Activated CD8-positive, alpha-beta memory T cell treated with anti-CD3 and anti-CD28 coated beads for 24 hours (primary cell): ENCODE measurements at regions not wholly inside any gene's neighbourhood (a gene's known extent, or its start where the extent isn't known, plus 50 kb on each side); places are given as distances from the start of the nearest gene placed in this dataset.

ENCODE experiments used
- DNase-seq: peaks from one replicate; pipeline ENCODE4 v3.0.0-alpha.2; 2020

DNA sequence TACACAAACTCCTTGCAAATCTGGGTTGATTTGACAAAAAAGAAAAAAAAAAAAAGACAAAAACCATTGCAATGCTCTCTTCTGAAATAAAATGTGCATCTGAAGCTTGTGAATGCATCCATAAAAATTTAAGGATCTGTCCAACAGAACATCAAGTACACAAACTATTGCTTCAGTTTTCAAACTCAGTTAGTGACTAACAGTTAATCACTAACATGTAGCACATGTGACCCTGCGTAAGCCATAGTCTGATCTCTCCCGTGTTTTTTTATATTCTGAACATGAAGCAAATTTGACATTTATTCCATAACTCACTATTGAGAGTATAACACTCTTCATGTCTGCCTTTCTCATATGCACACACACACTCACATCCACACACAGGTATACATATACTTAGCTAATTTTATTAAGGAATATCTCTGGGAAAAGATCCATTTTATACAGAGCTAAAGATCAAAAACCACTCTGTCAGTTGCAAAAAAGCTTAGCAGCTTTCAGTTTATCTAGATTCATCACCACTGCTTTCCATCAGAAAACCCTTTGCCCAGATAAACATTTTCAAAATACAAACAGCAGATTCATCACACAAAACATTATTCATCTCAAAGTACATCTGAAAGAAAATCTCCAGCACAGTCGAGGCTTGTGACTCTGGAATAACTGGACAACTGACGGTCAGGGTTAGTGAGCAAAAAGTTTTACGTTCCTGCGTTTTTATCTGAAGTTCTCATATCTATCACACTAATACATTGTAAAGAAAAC is 1000.4 kb upstream of the ACVR2A start:
- DNase-seq = no peak

DNA sequence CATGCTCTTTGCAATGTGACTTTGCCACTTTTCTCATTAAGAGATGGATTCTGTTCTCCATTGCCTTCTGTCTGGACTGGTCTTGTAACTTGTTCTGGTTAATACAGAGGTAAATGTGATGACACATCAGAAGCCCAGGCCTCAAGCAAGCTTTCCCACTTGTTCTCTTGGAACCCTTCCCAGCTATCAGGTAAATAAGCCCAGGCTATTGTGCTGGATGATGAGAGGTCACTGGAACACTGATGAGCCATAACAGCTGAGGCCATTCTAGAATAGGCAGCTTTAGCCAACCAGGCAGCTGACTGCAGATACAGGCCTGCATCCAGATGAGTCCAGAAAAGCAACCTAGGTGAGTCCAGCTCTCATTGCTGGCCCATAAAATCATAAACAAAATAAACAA is 1007.0 kb upstream of the ACVR2A start:
- no peak for DNase-seq

DNA sequence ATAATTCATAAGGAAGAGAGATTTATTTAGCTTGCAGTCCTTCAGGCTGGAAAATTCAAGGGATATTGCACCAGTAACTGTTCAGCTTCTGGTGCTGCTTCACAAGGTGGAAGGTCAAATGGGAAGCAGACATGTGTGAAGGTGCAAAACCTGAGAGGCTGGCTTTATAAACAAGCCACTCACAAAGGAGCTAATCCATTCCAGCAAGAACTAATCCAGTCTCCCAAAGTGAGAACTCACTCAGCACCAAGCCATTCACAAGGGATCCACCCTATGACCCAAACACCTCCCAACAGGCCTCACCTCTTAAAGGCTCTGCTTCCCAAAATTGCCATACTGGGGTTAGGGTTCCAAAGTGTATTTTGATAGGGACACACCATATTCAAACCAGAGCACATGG is 1018.4 kb upstream of the ACVR2A start:
- DNase-seq = no peak

DNA sequence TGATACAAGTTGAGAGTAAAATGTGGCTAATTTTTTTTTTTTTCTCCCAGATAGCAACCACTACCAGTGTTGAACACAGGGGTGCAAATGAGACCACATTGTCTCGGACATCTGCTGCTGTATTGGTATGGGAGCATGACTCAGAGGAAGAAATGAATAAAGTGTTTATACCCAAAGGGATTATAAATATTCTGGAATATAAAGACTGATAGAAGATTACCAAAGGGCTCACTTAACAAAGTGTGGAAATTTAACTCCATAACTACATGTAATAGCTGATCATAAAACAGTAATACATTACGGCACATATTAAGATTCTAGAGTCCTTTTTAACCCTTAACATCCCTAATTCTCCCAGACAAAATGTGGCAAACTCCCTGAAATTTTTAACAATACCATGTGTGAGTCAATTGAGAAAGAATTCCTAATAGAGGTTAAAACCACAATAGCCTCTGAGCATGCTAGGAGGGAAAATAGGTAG is 1023.0 kb upstream of the ACVR2A start:
- DNase-seq = no peak

DNA sequence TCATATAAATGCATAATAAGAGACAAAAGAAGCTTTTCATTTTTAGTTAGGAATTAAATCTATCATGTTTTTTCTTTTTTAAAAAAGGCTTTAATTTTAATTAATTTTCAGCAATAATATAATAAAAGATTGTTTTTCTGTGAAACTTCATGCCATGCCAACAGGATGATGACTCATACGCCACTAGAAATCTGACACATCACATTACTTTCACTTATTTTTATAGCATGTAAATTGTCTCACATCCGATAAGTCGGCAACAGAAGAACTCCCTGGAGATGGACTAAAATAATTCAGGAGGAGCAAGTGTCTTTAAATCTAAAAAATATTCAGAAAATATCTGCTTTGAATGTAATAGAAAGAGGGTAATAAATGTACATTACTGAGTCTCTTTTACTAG is 1024.2 kb upstream of the ACVR2A start:
- DNase-seq = no peak

DNA sequence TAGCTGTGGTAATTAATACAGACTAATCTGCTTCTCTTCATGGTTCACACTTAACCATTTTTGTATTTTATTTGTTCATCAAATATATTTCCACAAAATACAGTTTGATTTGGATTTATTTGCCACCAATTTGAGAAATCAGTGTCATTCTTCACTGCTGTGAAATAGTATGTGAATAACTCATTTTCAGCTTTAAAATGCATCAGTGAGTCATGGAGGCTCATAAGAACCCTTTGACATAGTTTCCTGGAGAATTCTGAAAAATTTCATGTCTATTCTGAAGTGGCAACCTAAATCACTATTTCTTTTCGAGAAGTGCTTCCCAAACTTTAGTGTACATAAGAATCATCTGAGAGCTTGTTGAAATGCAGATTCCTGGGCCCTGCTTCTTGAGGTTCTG is 1026.7 kb upstream of the ACVR2A start:
- no peak for DNase-seq

DNA sequence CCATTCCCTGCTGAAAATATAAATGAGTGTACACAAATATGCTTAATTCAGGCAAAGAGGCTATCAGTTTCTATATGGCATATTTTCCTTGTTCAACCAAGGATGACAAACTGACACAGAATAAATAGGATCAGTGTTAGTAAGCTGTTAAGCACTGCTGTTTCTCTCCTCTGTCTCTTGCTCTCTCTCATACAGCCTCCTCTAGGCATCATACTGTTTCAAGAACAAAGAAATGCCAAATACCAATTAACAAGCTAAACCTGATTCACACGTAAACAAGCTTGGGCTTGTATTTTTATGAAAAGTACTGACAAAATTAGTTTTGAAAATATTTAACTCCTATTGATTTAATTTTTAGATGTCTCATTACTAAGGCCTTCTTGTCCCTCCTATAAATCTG is 1027.2 kb upstream of the ACVR2A start:
- DNase-seq = no peak

DNA sequence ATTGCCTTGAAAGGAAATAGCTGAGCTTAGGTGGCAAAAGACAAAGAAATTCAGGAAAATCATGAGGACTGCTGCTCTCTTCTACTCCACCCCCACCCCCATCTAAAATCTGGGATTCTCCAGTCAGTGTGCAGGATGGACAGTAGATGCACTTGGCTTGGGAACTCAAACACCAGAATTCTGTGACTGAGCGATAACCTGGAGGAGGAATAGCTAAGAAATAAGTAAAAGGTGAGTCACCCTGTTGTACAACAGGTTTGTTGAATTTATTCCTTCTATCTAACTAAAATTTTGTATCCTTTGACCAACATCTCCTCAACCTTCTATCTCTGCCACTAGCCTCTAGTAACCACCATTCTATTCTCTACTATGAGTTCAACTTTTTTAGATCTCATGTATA is 1029.9 kb upstream of the ACVR2A start:
- no peak for DNase-seq

DNA sequence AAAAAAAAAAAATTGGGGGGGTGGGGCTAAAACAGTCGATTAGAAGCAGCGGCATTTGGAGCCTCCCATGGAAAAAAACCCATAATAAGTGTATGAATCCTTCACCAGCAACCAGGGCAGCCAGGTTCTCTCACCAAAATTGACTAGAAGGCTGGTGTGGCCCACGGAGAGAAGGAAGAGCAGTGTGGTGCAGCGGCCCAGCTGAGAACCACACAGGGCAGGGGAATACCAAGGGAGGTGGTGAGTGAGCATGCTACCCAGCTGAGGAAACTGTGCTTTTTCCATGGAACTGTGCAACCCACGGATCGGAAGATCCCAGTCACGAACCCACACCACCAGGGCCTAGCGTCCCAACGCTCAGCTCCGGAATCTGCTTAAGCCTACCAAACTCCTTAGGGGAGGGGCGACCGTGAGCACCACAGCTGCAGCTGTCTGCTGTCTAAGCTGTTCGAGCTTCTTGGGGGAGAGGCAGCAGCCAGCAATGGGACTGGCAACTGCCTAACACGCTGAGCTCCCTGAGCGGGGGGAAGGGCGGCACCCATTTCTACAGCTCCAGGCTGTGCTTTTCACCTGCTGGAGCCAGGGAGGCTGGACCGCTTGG is 1037.2 kb upstream of the ACVR2A start:
- DNase-seq = no peak

DNA sequence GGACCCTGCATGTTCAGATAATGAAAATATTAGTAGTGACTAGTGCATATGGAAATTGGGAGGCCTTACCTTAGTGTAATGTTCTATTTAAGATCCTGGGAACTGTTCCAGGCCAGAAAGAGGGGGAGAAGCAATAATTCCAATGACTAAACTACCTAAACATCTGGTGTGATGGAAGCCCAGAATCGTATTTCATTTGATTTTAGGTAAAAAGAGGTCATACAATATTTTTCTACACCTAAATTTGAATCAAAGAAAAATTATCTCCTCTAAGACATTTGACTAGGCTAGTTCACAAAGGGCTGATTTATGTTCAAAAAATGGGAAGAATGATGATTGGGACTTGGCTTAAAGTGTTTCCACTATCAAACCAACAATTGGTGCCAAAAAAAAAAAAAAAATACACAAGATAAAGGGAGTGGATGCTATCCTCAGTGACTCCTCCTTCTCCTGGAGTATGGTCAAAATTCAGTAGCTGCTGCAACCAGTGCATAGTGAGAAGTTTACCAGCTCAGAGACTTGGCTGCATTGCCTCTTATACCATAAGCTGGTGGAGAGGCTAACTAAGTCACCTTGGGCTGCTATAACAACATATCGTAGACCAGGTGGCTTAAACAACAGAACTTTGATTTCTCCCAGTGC is 1038.3 kb upstream of the ACVR2A start:
- DNase-seq = no peak

DNA sequence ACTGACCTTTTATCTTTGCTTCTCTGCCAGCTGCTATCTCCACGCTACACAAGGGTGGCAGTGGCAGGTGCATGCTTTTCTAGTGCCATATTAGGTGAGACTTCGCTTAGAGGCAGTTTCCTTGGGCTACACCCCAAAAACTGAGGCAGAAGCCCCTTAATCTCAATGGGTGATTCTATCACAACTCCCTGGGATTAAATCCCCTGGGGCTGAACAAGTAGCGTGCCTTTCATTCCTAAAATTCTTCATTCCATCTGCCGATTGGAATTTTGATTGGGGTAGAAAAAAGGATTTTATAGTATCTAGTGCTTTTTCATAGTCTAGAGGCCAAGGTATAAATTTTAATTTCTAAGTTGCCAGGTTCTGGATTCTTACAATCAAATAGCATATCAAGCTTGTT is 1040.5 kb upstream of the ACVR2A start:
- DNase-seq = no peak

DNA sequence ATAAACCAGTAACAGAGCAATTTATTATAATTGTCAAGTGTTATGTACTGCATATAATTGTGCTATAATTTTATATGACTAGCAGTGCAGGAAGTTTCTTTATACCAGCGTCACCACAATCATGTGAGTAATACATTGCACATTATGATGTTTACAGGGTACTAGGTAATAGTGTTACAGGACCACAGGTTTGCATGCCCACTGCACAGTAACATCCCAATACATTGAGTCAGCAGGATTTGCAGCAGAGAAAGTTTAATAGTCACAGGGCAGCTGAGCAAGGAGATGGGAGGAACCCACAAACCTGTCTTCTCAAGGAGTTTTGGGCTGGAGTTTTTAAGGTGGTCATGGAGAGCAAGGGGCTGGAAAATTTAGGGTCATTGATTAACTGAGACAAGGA is 1042.9 kb upstream of the ACVR2A start:
- DNase-seq = no peak

DNA sequence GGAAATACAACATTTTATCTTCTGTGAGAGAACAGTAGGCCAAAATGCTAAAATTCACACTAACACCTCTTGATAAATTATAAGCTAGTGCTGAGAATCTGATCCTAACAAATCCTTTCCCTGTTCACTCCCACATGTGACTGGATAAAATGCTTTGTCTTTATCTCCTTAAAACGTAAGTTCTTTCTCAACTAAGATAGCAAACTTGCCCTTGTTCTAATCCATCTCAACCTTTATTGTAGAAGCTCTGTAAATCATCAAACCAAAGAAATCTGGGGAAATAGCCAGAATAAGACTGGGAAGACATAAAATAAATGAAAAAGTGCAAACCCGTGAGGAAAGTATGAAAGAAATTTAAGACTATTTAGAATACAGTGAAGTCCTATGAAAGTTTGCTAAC is 1058.4 kb upstream of the ACVR2A start:
- no peak for DNase-seq

DNA sequence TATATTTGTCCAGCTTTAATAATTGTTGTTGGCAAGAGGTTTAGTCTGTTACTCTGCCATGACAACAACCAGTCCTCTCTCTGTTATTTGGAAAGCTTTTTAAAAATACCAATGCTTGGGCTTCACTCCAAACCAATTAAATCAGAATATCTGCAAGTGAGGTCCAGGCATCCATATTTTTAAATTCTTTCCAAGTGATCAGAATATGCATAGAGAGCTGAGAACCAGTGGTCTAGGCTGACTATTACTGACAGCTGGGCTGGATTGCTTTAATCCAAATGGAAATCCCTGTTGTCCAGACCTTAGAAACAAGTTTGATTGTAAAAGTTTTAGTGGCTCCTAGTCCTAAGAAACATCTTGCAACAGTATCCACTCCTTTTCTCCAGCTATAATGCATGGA is 1059.7 kb upstream of the ACVR2A start:
- DNase-seq = no peak

DNA sequence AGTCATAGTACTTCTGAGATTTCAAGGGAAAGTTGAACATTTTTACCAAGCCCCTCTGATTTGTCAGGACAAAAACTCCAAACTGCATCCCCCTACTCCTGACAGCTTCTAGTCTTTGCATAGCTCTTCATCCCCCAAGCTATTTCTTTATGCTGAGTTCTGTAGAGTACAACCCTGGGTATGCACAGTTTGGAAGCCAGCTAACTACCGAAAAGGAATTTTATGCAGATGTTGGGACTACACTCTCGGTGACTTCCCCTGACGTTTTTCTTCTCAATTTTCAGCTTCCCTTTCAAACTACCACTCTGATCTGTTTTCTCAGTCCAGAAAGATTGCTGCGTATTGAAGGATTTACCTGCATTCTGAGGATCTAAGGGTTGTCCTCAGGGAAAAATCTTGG is 1060.2 kb upstream of the ACVR2A start:
- DNase-seq = no peak

DNA sequence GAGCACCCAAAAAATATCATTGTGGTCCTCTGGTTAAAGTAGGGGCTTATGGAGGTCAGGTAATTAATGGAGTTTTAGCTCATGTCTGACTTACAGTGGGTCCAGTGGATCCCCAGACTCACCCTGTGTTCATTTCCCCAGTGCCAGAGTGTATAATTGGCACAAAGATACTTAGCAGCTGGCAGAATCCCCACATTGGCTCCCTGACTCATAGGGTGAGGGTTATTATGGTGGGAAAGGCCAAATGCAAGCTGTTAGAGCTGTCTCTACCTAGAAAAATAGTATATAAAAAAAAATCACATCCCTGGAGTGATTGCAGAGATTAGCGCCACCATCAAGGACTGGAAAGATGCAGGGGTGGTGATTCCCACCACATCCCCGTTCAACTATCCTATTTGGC is 1067.6 kb upstream of the ACVR2A start:
- no peak for DNase-seq

DNA sequence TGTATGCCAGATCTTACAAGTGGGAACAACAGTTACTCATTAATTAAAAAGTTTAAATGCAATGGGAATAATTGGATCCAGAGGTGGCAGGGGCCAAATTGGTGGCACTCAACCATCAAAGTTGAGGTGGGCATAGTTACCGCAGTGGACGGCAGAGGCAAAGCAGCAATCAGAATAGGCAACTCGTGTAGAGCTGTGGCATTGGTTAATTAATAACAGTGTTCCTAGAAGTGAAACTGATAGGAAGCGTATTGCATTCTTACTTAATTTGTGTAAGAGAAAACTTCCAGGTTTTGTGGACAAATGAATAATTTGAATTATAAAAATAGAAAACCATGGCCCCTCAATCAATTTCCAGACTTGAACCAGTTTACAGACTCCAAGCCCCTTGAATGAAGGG is 1068.2 kb upstream of the ACVR2A start:
- DNase-seq = no peak

DNA sequence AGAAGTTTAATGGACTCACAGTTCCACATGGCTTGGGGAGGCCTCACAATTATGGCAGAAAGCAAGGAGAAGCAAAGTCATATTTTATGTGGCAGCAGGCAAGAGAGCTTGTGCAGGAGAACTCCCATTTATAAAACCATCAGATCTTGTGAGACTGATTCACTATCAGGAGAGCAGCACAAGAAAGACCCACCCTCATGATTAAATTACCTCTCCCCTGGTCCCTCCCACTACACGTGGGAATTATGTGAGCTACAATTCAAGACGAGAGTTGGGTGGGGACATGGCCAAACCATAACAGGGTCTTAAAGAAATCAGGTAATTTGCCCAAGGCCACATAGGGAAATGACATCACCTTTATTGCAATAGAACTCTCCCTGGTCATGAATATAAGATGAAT is 1073.3 kb upstream of the ACVR2A start:
- DNase-seq = no peak

DNA sequence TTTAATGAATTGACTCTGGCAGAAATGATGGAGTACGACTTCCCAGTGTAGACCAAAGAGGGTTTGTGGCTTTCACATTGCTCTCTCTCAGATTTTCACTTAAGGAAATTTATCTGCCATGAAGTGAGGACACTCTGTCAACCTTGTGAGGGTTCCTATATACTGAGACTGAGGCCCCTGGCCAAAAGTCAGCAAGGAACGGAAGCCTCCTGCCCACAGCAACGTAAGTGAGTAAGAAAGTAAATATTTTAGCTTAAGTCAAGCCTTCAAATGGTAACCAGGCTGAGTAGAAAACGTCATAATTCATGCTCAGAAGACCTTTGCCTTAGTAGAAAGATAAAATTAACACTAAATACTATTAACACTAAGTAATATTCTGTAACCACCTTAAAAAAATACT is 1080.5 kb upstream of the ACVR2A start:
- DNase-seq = no peak

DNA sequence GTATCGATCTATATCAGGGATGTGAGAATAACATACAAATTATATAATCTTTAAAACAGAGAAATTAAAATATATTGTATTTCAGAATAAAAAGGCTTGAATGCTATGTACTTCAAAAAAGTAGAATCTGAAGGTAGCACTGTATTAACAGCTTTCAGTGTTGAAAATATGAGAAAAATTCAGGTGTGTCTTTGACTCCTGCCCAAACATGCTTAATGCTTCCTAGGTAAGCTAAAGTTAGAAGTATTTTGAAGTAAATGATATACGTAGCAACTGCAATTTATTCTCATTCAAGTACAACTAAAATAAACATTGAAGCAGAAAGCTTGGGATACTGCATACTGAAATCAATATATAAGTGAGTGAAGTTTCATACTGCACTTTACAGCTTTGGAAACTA is 1082.0 kb upstream of the ACVR2A start:
- no peak for DNase-seq

DNA sequence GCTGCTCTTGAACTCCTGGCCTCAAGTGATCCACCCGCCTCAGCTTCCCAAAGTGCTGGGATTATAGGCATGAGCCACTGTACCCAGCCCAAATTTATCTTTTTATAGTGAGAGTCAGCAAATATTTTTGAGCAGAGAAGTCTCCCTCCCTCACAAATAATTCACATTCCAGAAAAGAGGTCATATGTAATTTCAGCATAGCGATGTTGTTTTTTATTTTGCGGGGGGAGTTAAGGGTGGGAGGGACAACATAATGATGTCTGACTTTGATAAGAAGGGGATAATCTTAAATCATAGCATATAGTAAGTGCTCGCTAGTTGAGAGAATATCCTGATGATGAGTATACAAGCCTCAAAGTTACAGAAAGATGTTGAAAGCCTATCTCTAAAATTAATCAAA is 1090.2 kb upstream of the ACVR2A start:
- DNase-seq = no peak

DNA sequence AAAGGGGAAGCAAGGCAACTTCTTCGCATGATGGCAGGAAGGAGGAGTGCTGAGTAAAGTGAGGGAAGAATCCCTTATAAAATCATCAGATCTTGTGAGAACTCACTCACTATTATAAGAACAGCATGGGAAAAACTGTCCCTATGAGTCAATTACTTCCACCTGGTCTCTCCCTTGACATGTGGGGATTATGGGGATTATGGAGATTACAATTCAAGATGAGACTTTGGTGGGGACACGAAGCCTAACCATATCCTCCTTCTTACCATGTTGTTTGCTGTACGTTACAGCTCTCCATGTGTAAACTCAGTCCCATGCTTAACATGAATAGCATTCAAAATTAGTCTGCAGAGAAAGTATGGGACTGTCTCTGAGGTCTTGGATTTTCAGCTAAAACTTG is 1096.8 kb upstream of the ACVR2A start:
- DNase-seq = no peak

DNA sequence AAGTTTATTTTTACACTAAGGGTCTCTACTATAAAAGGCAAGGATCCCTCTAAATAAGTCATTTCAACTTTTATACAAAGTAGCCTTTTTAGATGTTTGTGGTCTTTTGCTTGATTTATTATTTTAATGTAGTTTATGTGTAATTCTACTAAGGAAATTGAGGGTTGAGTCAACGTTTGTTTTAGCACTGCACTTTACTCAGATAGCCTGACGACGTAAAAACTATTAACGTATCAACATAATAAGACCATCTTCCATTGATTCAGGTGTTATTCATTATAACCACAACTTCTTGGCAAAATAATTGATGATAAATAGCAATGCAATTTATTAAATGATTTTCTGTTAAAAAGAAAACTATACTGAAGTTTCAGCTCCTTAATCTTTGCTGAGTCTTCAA is 1103.6 kb upstream of the ACVR2A start:
- DNase-seq = no peak

DNA sequence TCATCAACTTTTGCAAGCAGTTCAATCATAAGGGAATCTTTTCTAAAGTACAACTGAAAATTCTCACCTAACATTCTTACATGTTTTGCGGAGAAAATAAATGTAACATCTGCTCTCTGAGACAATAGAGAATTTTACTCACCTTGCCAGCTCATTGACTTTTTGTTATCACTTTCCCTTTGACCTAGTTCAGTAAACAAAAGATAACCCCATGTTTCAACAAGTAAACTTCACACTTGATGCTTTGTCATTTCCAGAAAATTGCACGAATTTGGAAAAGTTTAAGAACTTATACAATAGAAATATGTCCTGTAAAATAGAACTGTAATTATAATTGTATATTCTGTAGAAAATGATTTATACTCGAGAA is 1110.0 kb upstream of the ACVR2A start:
- no peak for DNase-seq
